Hepatocyte (in vitro differentiated cells): ENCODE measurements at regions not wholly inside any gene's neighbourhood (a gene's known extent, or its start where the extent isn't known, plus 50 kb on each side); places are given as distances from the start of the nearest gene placed in this dataset.

Experiments used
- DNase-seq: peaks from one replicate; pipeline ENCODE4 v3.0.0-alpha.2; 2016; ENCODE audit warnings: low spot score
- H2AFZ ChIP-seq: fragments of 200-600 bp; sonication (generic); 2 replicates; pipeline ENCODE4 v1.6.0; 2016; ENCODE audit warnings: antibody characterized with exemption, mild to moderate bottlenecking
- H3K27ac ChIP-seq: fragments of 200-600 bp; sonication (generic); 2 replicates; pipeline ENCODE4 v1.5.1; 2016; ENCODE audit warnings: mild to moderate bottlenecking
- H3K27me3 ChIP-seq: fragments of 200-600 bp; sonication (generic); 2 replicates; pipeline ENCODE4 v1.6.1; 2016
- H3K36me3 ChIP-seq: fragments of 200-600 bp; sonication (generic); replicated peaks from 2 replicates; pipeline ENCODE4 v1.5.1; 2016; ENCODE audit warnings: low read depth; ENCODE audit not compliant: insufficient read depth
- H3K4me1 ChIP-seq: fragments of 200-600 bp; sonication (generic); 2 replicates; pipeline ENCODE4 v1.5.1; 2016; ENCODE audit warnings: mild to moderate bottlenecking, moderate library complexity; ENCODE audit not compliant: insufficient read depth
- H3K4me2 ChIP-seq: fragments of 200-600 bp; sonication (generic); 2 replicates; pipeline ENCODE4 v1.6.0; 2016
- H3K4me3 ChIP-seq: fragments of 200-600 bp; sonication (generic); 2 replicates; pipeline ENCODE4 v1.5.1; 2016; ENCODE audit warnings: mild to moderate bottlenecking
- H3K79me2 ChIP-seq: fragments of 200-600 bp; sonication (generic); 2 replicates; pipeline ENCODE4 v1.6.0; 2017; ENCODE audit warnings: mild to moderate bottlenecking
- H3K9me2 ChIP-seq: fragments of 200-600 bp; sonication (generic); replicated peaks from 2 replicates; pipeline ENCODE4 v1.6.0; 2017; ENCODE audit warnings: mild to moderate bottlenecking; ENCODE audit not compliant: insufficient read depth
- H3K9me3 ChIP-seq: fragments of 200-600 bp; sonication (generic); 2 replicates; pipeline ENCODE4 v1.5.1; 2016; ENCODE audit warnings: low read depth, mild to moderate bottlenecking
- H4K20me1 ChIP-seq: fragments of 200-600 bp; sonication (generic); 2 replicates; pipeline ENCODE4 v1.6.0; 2016; ENCODE audit warnings: mild to moderate bottlenecking; ENCODE audit not compliant: insufficient read depth, poor library complexity, severe bottlenecking
- EZH2 ChIP-seq: fragments of 200-600 bp; sonication (generic); IDR thresholded peaks from 2 replicates; pipeline ENCODE4 v1.6.1; 2016; ENCODE audit warnings: antibody characterized with exemption, mild to moderate bottlenecking, borderline replicate concordance
- EZH2phosphoT487 ChIP-seq: fragments of 200-600 bp; sonication (generic); IDR thresholded peaks from one replicate; pipeline ENCODE4 v1.6.1; 2018; ENCODE audit warnings: antibody characterized with exemption, mild to moderate bottlenecking, low read depth, moderate library complexity; ENCODE audit not compliant: unreplicated experiment, severe bottlenecking
- WGBS: methylation state at CpG from one replicate; pipeline ENCODE4 v1.1.6; 2016; ENCODE audit warnings: low lambda C conversion rate; ENCODE audit errors: missing lambda C conversion rate; 5-methylcytosine and 5-hydroxymethylcytosine counted together
- TF ChIP-seq, protein P1 (sequence below): fragments of 200-600 bp; sonication (generic); IDR thresholded peaks from 2 replicates; pipeline ENCODE4 v1.5.1; 2016; ENCODE audit warnings: antibody characterized with exemption, mild to moderate bottlenecking; ENCODE audit not compliant: poor library complexity

- H3K4me1 ChIP-seq: no peaks in the 10 kb centered on the region
- H3K27me3 ChIP-seq: no peaks in the 10 kb centered on the region
- no peaks in the 10 kb centered on the region for H3K9me3 ChIP-seq
- no peak for DNase-seq
- H2AFZ ChIP-seq: no peak overlapping the region
- no peaks in the 10 kb centered on the region for H4K20me1 ChIP-seq
- no peak overlapping the region for H3K4me2 ChIP-seq
- 100% methylated on average over 1 of the region's 1 CpG for WGBS
- TF ChIP-seq EZH2phosphoT487 (no peak), EZH2 (no peak)
- TF ChIP-seq, protein P1, sequence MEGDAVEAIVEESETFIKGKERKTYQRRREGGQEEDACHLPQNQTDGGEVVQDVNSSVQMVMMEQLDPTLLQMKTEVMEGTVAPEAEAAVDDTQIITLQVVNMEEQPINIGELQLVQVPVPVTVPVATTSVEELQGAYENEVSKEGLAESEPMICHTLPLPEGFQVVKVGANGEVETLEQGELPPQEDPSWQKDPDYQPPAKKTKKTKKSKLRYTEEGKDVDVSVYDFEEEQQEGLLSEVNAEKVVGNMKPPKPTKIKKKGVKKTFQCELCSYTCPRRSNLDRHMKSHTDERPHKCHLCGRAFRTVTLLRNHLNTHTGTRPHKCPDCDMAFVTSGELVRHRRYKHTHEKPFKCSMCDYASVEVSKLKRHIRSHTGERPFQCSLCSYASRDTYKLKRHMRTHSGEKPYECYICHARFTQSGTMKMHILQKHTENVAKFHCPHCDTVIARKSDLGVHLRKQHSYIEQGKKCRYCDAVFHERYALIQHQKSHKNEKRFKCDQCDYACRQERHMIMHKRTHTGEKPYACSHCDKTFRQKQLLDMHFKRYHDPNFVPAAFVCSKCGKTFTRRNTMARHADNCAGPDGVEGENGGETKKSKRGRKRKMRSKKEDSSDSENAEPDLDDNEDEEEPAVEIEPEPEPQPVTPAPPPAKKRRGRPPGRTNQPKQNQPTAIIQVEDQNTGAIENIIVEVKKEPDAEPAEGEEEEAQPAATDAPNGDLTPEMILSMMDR: no peak
- no peaks in the 10 kb centered on the region for H3K9me2 ChIP-seq
- no peak overlapping the region for H3K27ac ChIP-seq
- no peaks in the 10 kb centered on the region for H3K79me2 ChIP-seq
- no peak overlapping the region for H3K4me3 ChIP-seq
- no peaks in the 10 kb centered on the region for H3K36me3 ChIP-seq
These were observed 254.9 kb upstream of the CWC22 start for GRCh38 chr2:180261976-180262375.

GRCh38 chr2:180258579-180258978, 251.5 kb upstream of the CWC22 start:
- H3K27me3 ChIP-seq: no peaks in the 10 kb centered on the region
- no peak overlapping the region for H3K4me3 ChIP-seq
- DNase-seq: no peak
- no peaks in the 10 kb centered on the region for H3K9me3 ChIP-seq
- H3K4me1 ChIP-seq: no peaks in the 10 kb centered on the region
- H2AFZ ChIP-seq: no peak overlapping the region
- no peaks in the 10 kb centered on the region for H3K36me3 ChIP-seq
- H3K4me2 ChIP-seq: no peak overlapping the region
- H4K20me1 ChIP-seq: no peaks in the 10 kb centered on the region
- H3K79me2 ChIP-seq: no peaks in the 10 kb centered on the region
- no peaks in the 10 kb centered on the region for H3K9me2 ChIP-seq
- H3K27ac ChIP-seq: no peak overlapping the region
- 65% methylated on average over 1 of the region's 1 CpG for WGBS
- TF ChIP-seq EZH2phosphoT487 (no peak), EZH2 (no peak)
- TF ChIP-seq, protein P1: no peak

DNA sequence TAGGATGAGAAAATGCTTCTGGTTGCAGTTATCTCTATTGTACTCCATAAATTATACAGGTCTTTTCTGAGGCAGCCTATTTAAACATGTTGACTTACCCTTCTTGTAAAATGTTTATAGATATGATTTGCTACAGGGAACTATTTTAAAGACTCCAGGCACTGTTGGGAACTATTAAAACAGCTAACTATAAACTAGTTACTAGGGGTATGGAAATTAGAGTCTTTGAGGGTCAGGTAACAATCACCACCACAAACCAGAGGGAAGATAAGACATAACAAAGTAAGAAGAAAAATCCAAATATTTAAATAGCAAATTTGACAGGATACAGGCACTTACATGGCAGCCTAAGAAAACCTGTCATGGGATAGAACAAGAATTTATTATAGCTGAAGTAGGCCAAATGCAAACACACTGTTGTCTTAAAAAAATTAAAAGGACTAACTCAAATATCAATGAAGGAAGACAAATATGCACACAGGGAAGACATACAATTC, 251.0 kb upstream of the CWC22 start:
- Histone ChIP-seq H3K79me2 (no peaks in the 10 kb centered on the region), H3K9me3 (no peaks in the 10 kb centered on the region), H4K20me1 (no peaks in the 10 kb centered on the region), H3K9me2 (no peaks in the 10 kb centered on the region), H3K27me3 (no peaks in the 10 kb centered on the region), H3K4me2 (no peak overlapping the region), H3K4me3 (no peak overlapping the region), H3K27ac (no peak overlapping the region), H3K4me1 (no peaks in the 10 kb centered on the region), H2AFZ (no peak overlapping the region), H3K36me3 (no peaks in the 10 kb centered on the region)
- no peak for DNase-seq
- TF ChIP-seq EZH2phosphoT487: no peak
- TF ChIP-seq, protein P1: no peak
- no peak for TF ChIP-seq EZH2

DNA sequence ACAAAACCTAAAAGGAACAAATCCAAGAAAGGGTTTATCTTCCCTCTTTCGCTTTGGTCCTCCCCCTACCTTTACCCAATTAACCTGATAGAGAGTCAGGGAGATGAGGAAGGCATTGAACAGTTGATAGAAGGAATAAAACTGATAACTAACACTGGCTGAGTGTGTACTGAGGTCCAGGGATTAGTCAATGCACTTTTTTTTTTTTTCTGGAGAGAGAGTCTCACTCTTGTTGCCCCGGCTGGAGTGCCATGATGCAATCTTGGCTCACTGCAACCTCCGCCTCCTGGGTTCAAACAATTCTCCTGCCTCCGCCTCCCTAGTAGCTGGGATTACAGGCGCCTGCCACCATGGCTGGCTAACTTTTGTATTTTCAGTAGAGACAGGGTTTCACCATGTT, 250.2 kb upstream of the CWC22 start:
- 81% methylated on average over 5 of the region's 5 CpGs for WGBS
- no peak for TF ChIP-seq EZH2phosphoT487
- TF ChIP-seq EZH2: no peak
- TF ChIP-seq, protein P1: no peak
- no peaks in the 10 kb centered on the region for H4K20me1 ChIP-seq
- H3K27ac ChIP-seq: no peak overlapping the region
- H3K79me2 ChIP-seq: no peaks in the 10 kb centered on the region
- no peak for DNase-seq
- no peaks in the 10 kb centered on the region for H3K9me3 ChIP-seq
- no peaks in the 10 kb centered on the region for H3K36me3 ChIP-seq
- H3K4me2 ChIP-seq: no peak overlapping the region
- H3K9me2 ChIP-seq: no peaks in the 10 kb centered on the region
- H3K27me3 ChIP-seq: no peaks in the 10 kb centered on the region
- no peak overlapping the region for H3K4me3 ChIP-seq
- H3K4me1 ChIP-seq: no peaks in the 10 kb centered on the region
- H2AFZ ChIP-seq: no peak overlapping the region
